ENCODE measurements at regions not wholly inside any gene's neighbourhood (a gene's known extent, or its start where the extent isn't known, plus 50 kb on each side); places are given as distances from the start of the nearest gene placed in this dataset.

DNA sequence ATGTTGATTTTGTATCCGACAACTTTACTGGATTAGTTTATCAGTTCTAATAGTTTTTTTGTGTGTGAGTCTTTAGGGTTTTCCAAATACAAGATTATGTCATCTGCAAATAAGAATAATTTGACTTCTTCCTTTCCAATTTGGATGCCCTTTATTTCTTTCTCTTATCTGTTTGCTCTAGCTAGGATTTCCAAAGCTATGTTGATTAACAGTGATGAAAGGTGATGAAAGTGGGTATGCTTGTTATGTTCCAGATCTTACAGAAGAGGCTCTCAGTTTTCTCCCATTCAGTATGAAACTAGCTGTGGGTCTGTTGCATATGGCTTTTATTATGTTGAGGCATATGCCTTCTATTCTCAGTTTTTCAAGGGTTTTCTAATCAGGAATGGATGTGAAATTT lies 56.4 kb upstream of the CHRNB4 start:
- no peak for DNase-seq
- Histone ChIP-seq H2AFZ (ENCODE audit: low read depth, low read length) (no peak overlapping the region), H4K8ac (ENCODE audit: low read length) (no peak overlapping the region), H2BK120ac (ENCODE audit: low read depth, low read length) (no peak overlapping the region), H3K9ac (ENCODE audit: low read length) (no peak overlapping the region), H2AK5ac (ENCODE audit: low read length, severe bottlenecking) (no peak overlapping the region), H3K23ac (ENCODE audit: low read length in 2 of 2) (no peak overlapping the region), H2BK5ac (ENCODE audit: low read depth, low read length, poor library complexity, severe bottlenecking) (no peak overlapping the region), H3K4me3 (ENCODE audit: insufficient read depth in 1 of 2, low read depth in 1 of 2, low read length in 2 of 2) (no peak overlapping the region), H2BK15ac (ENCODE audit: low read depth, poor library complexity, severe bottlenecking) (no peak overlapping the region), H3K4me2 (ENCODE audit: low read length, poor library complexity, severe bottlenecking) (no peak overlapping the region), H3K18ac (ENCODE audit: low read depth in 1 of 2, low read length in 2 of 2) (no peak overlapping the region), H3K9me3 (ENCODE audit: control insufficient read depth, low read length) (no peaks in the 10 kb centered on the region), H3K27ac (ENCODE audit: low read length, poor library complexity, severe bottlenecking) (no peak overlapping the region), H3K79me1 (replicated peaks; ENCODE audit: low read length, poor library complexity, severe bottlenecking) (no peaks in the 10 kb centered on the region), H3K27me3 (ENCODE audit: control insufficient read depth in 1 of 2, insufficient read depth in 1 of 2, low read length in 2 of 2) (peaks cover 9 to 27% of the 10 kb centered on the region in 2 experiments), H3K4me1 (ENCODE audit: control insufficient read depth, insufficient read depth, low read depth, low read length) (no peaks in the 10 kb centered on the region), H4K91ac (ENCODE audit: low read length) (no peak overlapping the region), H2BK12ac (ENCODE audit: low read length in 2 of 2) (no peak overlapping the region), H3K4ac (ENCODE audit: low read depth in 1 of 2, low read length in 2 of 2) (no peak overlapping the region), H3K14ac (ENCODE audit: low read length in 2 of 2) (no peak overlapping the region), H3K36me3 (ENCODE audit: control insufficient read depth in 1 of 2, insufficient read depth in 2 of 2, low read depth in 1 of 2, low read length in 2 of 2) (no peaks in the 10 kb centered on the region)
- no CpG with 5 or more reads among the region's 1 CpG for WGBS

DNA sequence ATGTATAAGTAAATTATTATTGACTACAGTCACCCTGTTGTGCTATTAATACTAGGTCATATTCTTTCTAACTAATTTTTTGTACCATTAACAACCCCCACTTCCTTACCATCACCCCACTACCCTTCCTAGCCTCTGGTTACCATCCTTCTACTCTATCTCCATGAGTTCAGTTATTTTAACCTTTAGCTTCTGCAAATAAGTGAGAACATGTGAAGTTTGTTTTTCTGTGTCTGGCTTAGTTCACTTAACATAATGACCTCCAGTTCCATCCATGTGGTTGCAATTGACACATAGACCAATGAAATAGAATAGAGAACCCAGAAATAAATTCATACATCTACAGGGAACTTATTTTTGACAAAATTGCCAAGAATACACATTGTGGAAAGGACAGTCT lies 55.4 kb upstream of the CHRNB4 start:
- H3K4me2 ChIP-seq (ENCODE audit: low read length, poor library complexity, severe bottlenecking), result no peak overlapping the region
- no peak overlapping the region for H4K91ac ChIP-seq (ENCODE audit: low read length)
- no peak overlapping the region for H4K8ac ChIP-seq (ENCODE audit: low read length)
- H3K27ac ChIP-seq (ENCODE audit: low read length, poor library complexity, severe bottlenecking), result no peak overlapping the region
- no peak overlapping the region for H2BK15ac ChIP-seq (ENCODE audit: low read depth, poor library complexity, severe bottlenecking)
- H3K4me3 ChIP-seq (ENCODE audit: insufficient read depth in 1 of 2, low read depth in 1 of 2, low read length in 2 of 2), result no peak overlapping the region
- no peak overlapping the region for H2AFZ ChIP-seq (ENCODE audit: low read depth, low read length)
- H3K79me1 ChIP-seq (replicated peaks; ENCODE audit: low read length, poor library complexity, severe bottlenecking), result no peaks in the 10 kb centered on the region
- H3K9ac ChIP-seq (ENCODE audit: low read length), result no peak overlapping the region
- peaks cover 13 to 27% of the 10 kb centered on the region in 2 experiments for H3K27me3 ChIP-seq (ENCODE audit: control insufficient read depth in 1 of 2, insufficient read depth in 1 of 2, low read length in 2 of 2)
- H3K18ac ChIP-seq (ENCODE audit: low read depth in 1 of 2, low read length in 2 of 2), result no peak overlapping the region
- no peaks in the 10 kb centered on the region for H3K9me3 ChIP-seq (ENCODE audit: control insufficient read depth, low read length)
- peaks cover 7% of the 10 kb centered on the region for H3K4me1 ChIP-seq (ENCODE audit: control insufficient read depth, insufficient read depth, low read depth, low read length)
- H2BK12ac ChIP-seq (ENCODE audit: low read length in 2 of 2), result no peak overlapping the region
- no peaks in the 10 kb centered on the region for H3K36me3 ChIP-seq (ENCODE audit: control insufficient read depth in 1 of 2, insufficient read depth in 2 of 2, low read depth in 1 of 2, low read length in 2 of 2)
- DNase-seq, result no peak
- no peak overlapping the region for H3K4ac ChIP-seq (ENCODE audit: low read depth in 1 of 2, low read length in 2 of 2)
- H2AK5ac ChIP-seq (ENCODE audit: low read length, severe bottlenecking), result no peak overlapping the region
- no peak overlapping the region for H3K14ac ChIP-seq (ENCODE audit: low read length in 2 of 2)
- H3K23ac ChIP-seq (ENCODE audit: low read length in 2 of 2), result no peak overlapping the region
- no peak overlapping the region for H2BK120ac ChIP-seq (ENCODE audit: low read depth, low read length)
- H2BK5ac ChIP-seq (ENCODE audit: low read depth, low read length, poor library complexity, severe bottlenecking), result no peak overlapping the region

- 51% methylated on average over 3 of the region's 3 CpGs for WGBS
- Histone ChIP-seq H3K4me3 (ENCODE audit: insufficient read depth in 1 of 2, low read depth in 1 of 2, low read length in 2 of 2) (no peak overlapping the region), H3K79me1 (replicated peaks; ENCODE audit: low read length, poor library complexity, severe bottlenecking) (no peaks in the 10 kb centered on the region)
Observed at GRCh38 chr15:78695854-78696253, 54.8 kb upstream of the CHRNB4 start.

DNA sequence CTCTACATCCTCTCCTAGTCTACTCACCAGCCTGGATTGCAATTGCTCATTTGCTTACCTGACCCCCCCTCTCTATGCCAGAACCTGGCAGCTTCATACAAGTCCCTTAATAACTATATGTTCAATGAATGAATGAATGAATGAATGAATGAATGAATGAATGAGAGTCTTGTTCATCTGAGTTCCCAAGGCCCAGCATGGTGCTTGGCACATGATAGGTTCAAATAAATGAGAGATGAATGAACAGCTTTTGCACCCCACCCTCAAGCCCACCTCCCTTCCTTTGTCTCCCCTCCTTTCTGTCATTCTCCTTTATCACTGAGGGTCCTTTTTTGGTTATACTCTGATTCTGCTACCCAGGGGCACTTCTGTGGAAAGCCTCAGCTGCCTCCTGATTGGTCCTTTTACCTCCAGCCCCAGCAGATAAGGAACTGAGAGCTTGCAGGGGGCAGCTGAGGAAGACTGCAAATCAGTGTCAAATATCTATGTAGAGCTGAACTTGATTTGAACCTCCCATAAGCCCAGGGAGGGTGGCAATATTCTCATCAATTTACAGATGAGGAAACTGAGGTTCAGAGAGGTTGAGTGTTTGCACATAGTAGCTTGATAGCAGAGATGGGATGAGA lies 54.1 kb upstream of the CHRNB4 start:
- no peak overlapping the region for H3K18ac ChIP-seq (ENCODE audit: low read depth in 1 of 2, low read length in 2 of 2)
- H3K4ac ChIP-seq (ENCODE audit: low read depth in 1 of 2, low read length in 2 of 2), result no peak overlapping the region
- no peak overlapping the region for H2AFZ ChIP-seq (ENCODE audit: low read depth, low read length)
- no peak overlapping the region for H3K4me2 ChIP-seq (ENCODE audit: low read length, poor library complexity, severe bottlenecking)
- no peak overlapping the region for H2BK120ac ChIP-seq (ENCODE audit: low read depth, low read length)
- no peaks in the 10 kb centered on the region for H3K9me3 ChIP-seq (ENCODE audit: control insufficient read depth, low read length)
- H3K79me1 ChIP-seq (replicated peaks; ENCODE audit: low read length, poor library complexity, severe bottlenecking), result no peaks in the 10 kb centered on the region
- no peak overlapping the region for H2BK15ac ChIP-seq (ENCODE audit: low read depth, poor library complexity, severe bottlenecking)
- H3K36me3 ChIP-seq (ENCODE audit: control insufficient read depth in 1 of 2, insufficient read depth in 2 of 2, low read depth in 1 of 2, low read length in 2 of 2), result no peaks in the 10 kb centered on the region
- H4K91ac ChIP-seq (ENCODE audit: low read length), result no peak overlapping the region
- H2BK5ac ChIP-seq (ENCODE audit: low read depth, low read length, poor library complexity, severe bottlenecking), result no peak overlapping the region
- DNase-seq, result no peak
- no peak overlapping the region for H3K9ac ChIP-seq (ENCODE audit: low read length)
- no peak overlapping the region for H2AK5ac ChIP-seq (ENCODE audit: low read length, severe bottlenecking)
- H3K23ac ChIP-seq (ENCODE audit: low read length in 2 of 2), result no peak overlapping the region
- no peak overlapping the region for H3K4me3 ChIP-seq (ENCODE audit: insufficient read depth in 1 of 2, low read depth in 1 of 2, low read length in 2 of 2)
- H3K4me1 ChIP-seq (ENCODE audit: control insufficient read depth, insufficient read depth, low read depth, low read length), result peaks cover 8% of the 10 kb centered on the region
- no peak overlapping the region for H3K14ac ChIP-seq (ENCODE audit: low read length in 2 of 2)
- no peak overlapping the region for H2BK12ac ChIP-seq (ENCODE audit: low read length in 2 of 2)
- no peak overlapping the region for H4K8ac ChIP-seq (ENCODE audit: low read length)
- H3K27ac ChIP-seq (ENCODE audit: low read length, poor library complexity, severe bottlenecking), result no peak overlapping the region
- peaks cover 19 to 27% of the 10 kb centered on the region in 2 experiments for H3K27me3 ChIP-seq (ENCODE audit: control insufficient read depth in 1 of 2, insufficient read depth in 1 of 2, low read length in 2 of 2)

More at GRCh38 chr15:78695854-78696253, 54.8 kb upstream of the CHRNB4 start:
- Histone ChIP-seq H4K91ac (ENCODE audit: low read length) (no peak overlapping the region), H2BK120ac (ENCODE audit: low read depth, low read length) (no peak overlapping the region), H3K23ac (ENCODE audit: low read length in 2 of 2) (no peak overlapping the region), H3K4me2 (ENCODE audit: low read length, poor library complexity, severe bottlenecking) (no peak overlapping the region), H2BK12ac (ENCODE audit: low read length in 2 of 2) (no peak overlapping the region), H2BK5ac (ENCODE audit: low read depth, low read length, poor library complexity, severe bottlenecking) (no peak overlapping the region), H3K4me1 (ENCODE audit: control insufficient read depth, insufficient read depth, low read depth, low read length) (peaks cover 8% of the 10 kb centered on the region), H3K9ac (ENCODE audit: low read length) (no peak overlapping the region), H3K9me3 (ENCODE audit: control insufficient read depth, low read length) (no peaks in the 10 kb centered on the region), H3K27me3 (ENCODE audit: control insufficient read depth in 1 of 2, insufficient read depth in 1 of 2, low read length in 2 of 2) (peaks cover 15 to 27% of the 10 kb centered on the region in 2 experiments), H2BK15ac (ENCODE audit: low read depth, poor library complexity, severe bottlenecking) (no peak overlapping the region), H2AFZ (ENCODE audit: low read depth, low read length) (no peak overlapping the region), H3K18ac (ENCODE audit: low read depth in 1 of 2, low read length in 2 of 2) (no peak overlapping the region), H3K27ac (ENCODE audit: low read length, poor library complexity, severe bottlenecking) (no peak overlapping the region), H4K8ac (ENCODE audit: low read length) (no peak overlapping the region), H2AK5ac (ENCODE audit: low read length, severe bottlenecking) (no peak overlapping the region), H3K36me3 (ENCODE audit: control insufficient read depth in 1 of 2, insufficient read depth in 2 of 2, low read depth in 1 of 2, low read length in 2 of 2) (no peaks in the 10 kb centered on the region), H3K4ac (ENCODE audit: low read depth in 1 of 2, low read length in 2 of 2) (no peak overlapping the region), H3K14ac (ENCODE audit: low read length in 2 of 2) (no peak overlapping the region)
- no peak for DNase-seq

Data from mesenchymal stem cell (in vitro differentiated cells and primary cell).